GM19240 (cell line): ENCODE measurements at regions not wholly inside any gene's neighbourhood (a gene's known extent, or its start where the extent isn't known, plus 50 kb on each side); places are given as distances from the start of the nearest gene placed in this dataset.

Experiments
- DNase-seq: peaks from one replicate; pipeline ENCODE4 v3.0.0; 2011; ENCODE audit warnings: low spot score; ENCODE audit not compliant: insufficient read length

GRCh38 chr18:56130481-56130880 lies 507.9 kb downstream of the TXNL1 start:
- no peak for DNase-seq

- no peak for DNase-seq
Measured at GRCh38 chr18:56128153-56128791, 510.1 kb downstream of the TXNL1 start.

GRCh38 chr18:56127322-56128099 lies 510.9 kb downstream of the TXNL1 start:
- no peak for DNase-seq

GRCh38 chr18:56124186-56124585 lies 514.2 kb downstream of the TXNL1 start:
- DNase-seq = no peak

- no peak for DNase-seq
Measured at GRCh38 chr18:56121669-56122068, 516.7 kb downstream of the TXNL1 start.

GRCh38 chr18:56120782-56121181 lies 517.6 kb downstream of the TXNL1 start:
- DNase-seq = no peak

- DNase-seq = no peak
Measured at GRCh38 chr18:56119681-56120080, 518.7 kb downstream of the TXNL1 start.

- DNase-seq = no peak
Measured at GRCh38 chr18:56118422-56118821, 520.0 kb downstream of the TXNL1 start.

GRCh38 chr18:56115071-56116015 lies 523.0 kb downstream of the TXNL1 start:
- no peak for DNase-seq

GRCh38 chr18:56112984-56113383 lies 525.0 kb upstream of the TCF4 start:
- no peak for DNase-seq

- DNase-seq = peak; percentile 5
Measured at GRCh38 chr18:56112013-56112749, 524.2 kb upstream of the TCF4 start.

- DNase-seq = no peak
Measured at GRCh38 chr18:56109757-56110156, 521.8 kb upstream of the TCF4 start.

GRCh38 chr18:56108478-56109367 lies 520.7 kb upstream of the TCF4 start:
- DNase-seq = no peak

GRCh38 chr18:56107821-56108477 lies 520.0 kb upstream of the TCF4 start:
- DNase-seq = no peak

GRCh38 chr18:56100090-56100722 lies 512.2 kb upstream of the TCF4 start:
- no peak for DNase-seq

- DNase-seq = no peak
Measured at GRCh38 chr18:56097621-56098020, 509.6 kb upstream of the TCF4 start.

- no peak for DNase-seq
Measured at GRCh38 chr18:56096861-56097260, 508.9 kb upstream of the TCF4 start.

- no peak for DNase-seq
Measured at GRCh38 chr18:56089612-56090258, 501.7 kb upstream of the TCF4 start.

- no peak for DNase-seq
Measured at GRCh38 chr18:56086786-56087185, 498.8 kb upstream of the TCF4 start.
